HEK293 (cell line): ENCODE measurements at regions not wholly inside any gene's neighbourhood (a gene's known extent, or its start where the extent isn't known, plus 50 kb on each side); places are given as distances from the start of the nearest gene placed in this dataset.

ENCODE experiments used
- KLF10 ChIP-seq: fragments of 450-650 bp; IDR thresholded peaks from 2 replicates; pipeline ENCODE4 v1.5.1; 2018; ENCODE audit warnings: missing biosample characterization, mild to moderate bottlenecking, missing genetic modification characterization
- KLF16 ChIP-seq: fragments of 450-650 bp; formaldehyde crosslinking; IDR thresholded peaks from 2 replicates; pipeline ENCODE4 v1.5.1; 2017; ENCODE audit warnings: missing biosample characterization, missing genetic modification characterization

- TF ChIP-seq KLF10 (no peak), KLF16 (no peak)
Measured at GRCh38 chr4:127410201-127410600, 222.6 kb upstream of the INTU start.
